ENCODE measurements at regions not wholly inside any gene's neighbourhood (a gene's known extent, or its start where the extent isn't known, plus 50 kb on each side); places are given as distances from the start of the nearest gene placed in this dataset.

DNA sequence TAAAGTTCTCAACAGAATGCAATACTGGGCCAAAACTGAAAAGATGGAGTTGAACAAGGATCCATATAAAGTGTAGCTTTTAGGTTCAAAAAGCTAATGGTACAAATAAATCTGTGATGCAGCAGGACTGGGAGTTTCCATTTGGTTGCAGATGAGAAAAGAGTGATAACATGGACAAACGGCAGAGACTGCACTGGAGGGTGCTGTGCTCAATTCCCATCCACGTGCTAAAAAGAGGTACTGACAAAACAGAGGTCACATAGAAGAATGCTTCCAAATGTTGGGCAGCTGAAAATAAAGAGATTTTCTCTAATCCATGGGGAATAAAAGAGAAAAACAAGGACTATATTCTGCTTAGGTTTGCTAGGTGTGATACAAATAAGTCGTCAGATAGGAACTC, 461.6 kb downstream of the LIG4 start:
- Histone ChIP-seq H3K9ac (ENCODE audit: insufficient read depth in 1 of 2, low read depth in 2 of 2, low read length in 2 of 2) (no peak overlapping the region), H3K4me3 (no peak overlapping the region), H3K36me3 (ENCODE audit: control insufficient read depth, insufficient read depth, low read length) (no peaks in the 10 kb centered on the region), H2AFZ (ENCODE audit: low read depth, low read length) (no peak overlapping the region), H3K27me3 (ENCODE audit: control insufficient read depth in 2 of 2, insufficient read depth in 2 of 2, low read length in 2 of 2) (no peaks in the 10 kb centered on the region), H3K27ac (ENCODE audit: extremely low read depth, low read depth, low read length) (no peak overlapping the region), H3K4me2 (ENCODE audit: insufficient read depth, low read length) (no peak overlapping the region), H3K4me1 (replicated peaks in 1 of 2; ENCODE audit: control insufficient read depth in 2 of 2, insufficient read depth in 2 of 2, low read length in 2 of 2) (no peaks in the 10 kb centered on the region), H3K9me1 (ENCODE audit: control insufficient read depth, insufficient read depth, low read length) (no peaks in the 10 kb centered on the region), H3K79me2 (ENCODE audit: control insufficient read depth, insufficient read depth, low read length) (no peaks in the 10 kb centered on the region), H4K20me1 (replicated peaks; ENCODE audit: control insufficient read depth, insufficient read depth, low read length) (no peaks in the 10 kb centered on the region), H3K9me3 (replicated peaks; ENCODE audit: control insufficient read depth, insufficient read depth, low read depth, low read length) (no peaks in the 10 kb centered on the region)
- in situ Hi-C loops (cut with MboI) (no loop called here), intact Hi-C loops (cut with micrococcal nuclease) (no loop called here)
- ChIA-PET POLR2A (no interaction called here), CTCF (ENCODE audit: low intra/inter-chr PET ratio) (no interaction called here)
- DNase-seq (ENCODE audit: extremely low read depth in 1 of 4, low spot score in 3 of 4), result no peak
- TF ChIP-seq MCM2 (IDR thresholded peaks at IDR 0.05; ENCODE audit: low read depth) (no peak), CCNT2 (IDR thresholded peaks at IDR 0.05; ENCODE audit: borderline replicate concordance, extremely low read depth, insufficient read length, low read depth, low read length) (no peak), SMARCE1 (IDR thresholded peaks at IDR 0.05) (no peak), SLC30A9 (CRISPR knock-in tag; IDR thresholded peaks at IDR 0.05) (no peak), NFATC3 (IDR thresholded peaks at IDR 0.05) (no peak), PTRF (tag; IDR thresholded peaks at IDR 0.05) (no peak), ZNF668 (CRISPR knock-in tag; IDR thresholded peaks at IDR 0.05) (no peak), RBM14 (IDR thresholded peaks at IDR 0.05; ENCODE audit: borderline replicate concordance, insufficient read depth, low read depth, low read length) (no peak), POLR2B (IDR thresholded peaks at IDR 0.05; ENCODE audit: low read depth, partially characterized antibody) (no peak)
- TF ChIP-seq, protein P1, sequence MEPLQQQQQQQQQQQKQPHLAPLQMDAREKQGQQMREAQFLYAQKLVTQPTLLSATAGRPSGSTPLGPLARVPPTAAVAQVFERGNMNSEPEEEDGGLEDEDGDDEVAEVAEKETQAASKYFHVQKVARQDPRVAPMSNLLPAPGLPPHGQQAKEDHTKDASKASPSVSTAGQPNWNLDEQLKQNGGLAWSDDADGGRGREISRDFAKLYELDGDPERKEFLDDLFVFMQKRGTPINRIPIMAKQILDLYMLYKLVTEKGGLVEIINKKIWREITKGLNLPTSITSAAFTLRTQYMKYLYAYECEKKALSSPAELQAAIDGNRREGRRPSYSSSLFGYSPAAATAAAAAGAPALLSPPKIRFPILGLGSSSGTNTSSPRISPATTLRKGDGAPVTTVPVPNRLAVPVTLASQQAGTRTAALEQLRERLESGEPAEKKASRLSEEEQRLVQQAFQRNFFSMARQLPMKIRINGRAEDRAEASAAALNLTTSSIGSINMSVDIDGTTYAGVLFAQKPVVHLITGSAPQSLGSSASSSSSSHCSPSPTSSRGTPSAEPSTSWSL (CRISPR knock-in tag; IDR thresholded peaks at IDR 0.05; ENCODE audit: borderline replicate concordance), result no peak
- TF ChIP-seq, protein P2, sequence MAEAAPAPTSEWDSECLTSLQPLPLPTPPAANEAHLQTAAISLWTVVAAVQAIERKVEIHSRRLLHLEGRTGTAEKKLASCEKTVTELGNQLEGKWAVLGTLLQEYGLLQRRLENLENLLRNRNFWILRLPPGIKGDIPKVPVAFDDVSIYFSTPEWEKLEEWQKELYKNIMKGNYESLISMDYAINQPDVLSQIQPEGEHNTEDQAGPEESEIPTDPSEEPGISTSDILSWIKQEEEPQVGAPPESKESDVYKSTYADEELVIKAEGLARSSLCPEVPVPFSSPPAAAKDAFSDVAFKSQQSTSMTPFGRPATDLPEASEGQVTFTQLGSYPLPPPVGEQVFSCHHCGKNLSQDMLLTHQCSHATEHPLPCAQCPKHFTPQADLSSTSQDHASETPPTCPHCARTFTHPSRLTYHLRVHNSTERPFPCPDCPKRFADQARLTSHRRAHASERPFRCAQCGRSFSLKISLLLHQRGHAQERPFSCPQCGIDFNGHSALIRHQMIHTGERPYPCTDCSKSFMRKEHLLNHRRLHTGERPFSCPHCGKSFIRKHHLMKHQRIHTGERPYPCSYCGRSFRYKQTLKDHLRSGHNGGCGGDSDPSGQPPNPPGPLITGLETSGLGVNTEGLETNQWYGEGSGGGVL (CRISPR knock-in tag; IDR thresholded peaks at IDR 0.05), result no peak
- no TSS peak for BruUV-seq (replicated peaks)
- no peak for FAIRE-seq
- WGBS (ENCODE audit: insufficient coverage, low coverage, missing lambda C conversion rate), result 0% methylated on average over 3 of the region's 3 CpGs
- ATAC-seq, result no peak

Data from K562 (cell line).